ENCODE measurements at regions not wholly inside any gene's neighbourhood (a gene's known extent, or its start where the extent isn't known, plus 50 kb on each side); places are given as distances from the start of the nearest gene placed in this dataset.

GRCh38 chr3:28172748-28173147, 68.7 kb upstream of the CMC1 start:
- TF ChIP-seq CTCF (IDR thresholded peaks at IDR 0.05) = no peak
- Mint-ChIP-seq H3K36me3 (ENCODE audit: low read depth) (no peaks in the 10 kb centered on the region), H3K4me1 (ENCODE audit: low read depth) (no peaks in the 10 kb centered on the region), H3K27me3 (ENCODE audit: low read depth) (peaks cover 7% of the 10 kb centered on the region), H3K4me3 (ENCODE audit: unreplicated experiment) (no peak overlapping the region), H3K27ac (ENCODE audit: unreplicated experiment) (no peak overlapping the region), H3K9me3 (ENCODE audit: low read depth) (no peaks in the 10 kb centered on the region)
- no peak for DNase-seq (ENCODE audit: low spot score)

GRCh38 chr3:28173836-28174235, 67.6 kb upstream of the CMC1 start:
- DNase-seq (ENCODE audit: low spot score) = no peak
- TF ChIP-seq CTCF (IDR thresholded peaks at IDR 0.05) = no peak
- Mint-ChIP-seq H3K9me3 (ENCODE audit: low read depth) (no peaks in the 10 kb centered on the region), H3K36me3 (ENCODE audit: low read depth) (no peaks in the 10 kb centered on the region), H3K4me3 (ENCODE audit: unreplicated experiment) (no peak overlapping the region), H3K27me3 (ENCODE audit: low read depth) (peaks cover 9% of the 10 kb centered on the region), H3K4me1 (ENCODE audit: low read depth) (no peaks in the 10 kb centered on the region), H3K27ac (ENCODE audit: unreplicated experiment) (no peak overlapping the region)

DNA sequence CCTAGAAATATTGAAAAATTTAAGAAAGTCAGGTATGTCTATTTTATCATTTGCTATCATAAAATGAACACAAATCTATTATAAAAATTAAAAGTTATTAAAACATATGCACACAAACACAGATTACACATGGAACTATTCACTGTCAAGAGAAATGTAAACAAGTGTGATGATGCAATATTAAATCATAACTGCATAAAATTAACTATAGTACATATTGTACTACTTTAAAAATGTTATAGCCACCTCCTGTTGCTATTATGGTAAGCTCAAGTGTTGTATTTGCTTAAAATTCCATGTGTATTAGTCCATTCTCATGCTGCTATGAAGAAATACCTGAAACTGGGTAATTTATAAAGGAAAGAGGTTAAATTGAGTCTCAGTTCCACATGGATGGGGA, 54.7 kb upstream of the CMC1 start:
- H3K4me1 Mint-ChIP-seq (ENCODE audit: low read depth) = no peaks in the 10 kb centered on the region
- no peaks in the 10 kb centered on the region for H3K36me3 Mint-ChIP-seq (ENCODE audit: low read depth)
- H3K27ac Mint-ChIP-seq (ENCODE audit: unreplicated experiment) = no peak overlapping the region
- H3K4me3 Mint-ChIP-seq (ENCODE audit: unreplicated experiment) = no peak overlapping the region
- peaks cover 6% of the 10 kb centered on the region for H3K9me3 Mint-ChIP-seq (ENCODE audit: low read depth)
- no peak for DNase-seq (ENCODE audit: low spot score)
- H3K27me3 Mint-ChIP-seq (ENCODE audit: low read depth) = peaks cover 16% of the 10 kb centered on the region
- no peak for TF ChIP-seq CTCF (IDR thresholded peaks at IDR 0.05)

DNA sequence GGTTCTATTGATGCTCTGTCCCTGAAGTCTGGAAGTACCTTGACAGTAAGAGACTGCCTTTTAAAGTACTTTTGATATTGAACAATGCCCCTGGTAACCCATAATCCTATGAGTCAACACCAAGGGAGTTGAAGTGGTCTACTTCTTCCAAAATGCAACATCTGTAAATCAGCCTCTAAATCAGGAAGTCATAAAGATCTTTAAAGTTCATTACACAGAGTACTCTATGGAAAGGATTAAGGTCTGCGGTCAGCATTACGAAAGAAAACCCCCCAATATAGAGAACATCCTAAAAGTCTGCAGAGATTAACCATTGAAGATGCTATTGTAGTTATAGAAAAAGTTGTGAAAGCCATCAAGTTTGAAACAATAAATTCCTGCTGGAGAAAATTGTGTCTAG, 52.7 kb upstream of the CMC1 start:
- H3K4me1 Mint-ChIP-seq (ENCODE audit: low read depth) = no peaks in the 10 kb centered on the region
- no peaks in the 10 kb centered on the region for H3K9me3 Mint-ChIP-seq (ENCODE audit: low read depth)
- no peak overlapping the region for H3K27ac Mint-ChIP-seq (ENCODE audit: unreplicated experiment)
- peaks cover 10% of the 10 kb centered on the region for H3K27me3 Mint-ChIP-seq (ENCODE audit: low read depth)
- no peak for DNase-seq (ENCODE audit: low spot score)
- H3K36me3 Mint-ChIP-seq (ENCODE audit: low read depth) = no peaks in the 10 kb centered on the region
- no peak for TF ChIP-seq CTCF (IDR thresholded peaks at IDR 0.05)
- H3K4me3 Mint-ChIP-seq (ENCODE audit: unreplicated experiment) = no peak overlapping the region

DNA sequence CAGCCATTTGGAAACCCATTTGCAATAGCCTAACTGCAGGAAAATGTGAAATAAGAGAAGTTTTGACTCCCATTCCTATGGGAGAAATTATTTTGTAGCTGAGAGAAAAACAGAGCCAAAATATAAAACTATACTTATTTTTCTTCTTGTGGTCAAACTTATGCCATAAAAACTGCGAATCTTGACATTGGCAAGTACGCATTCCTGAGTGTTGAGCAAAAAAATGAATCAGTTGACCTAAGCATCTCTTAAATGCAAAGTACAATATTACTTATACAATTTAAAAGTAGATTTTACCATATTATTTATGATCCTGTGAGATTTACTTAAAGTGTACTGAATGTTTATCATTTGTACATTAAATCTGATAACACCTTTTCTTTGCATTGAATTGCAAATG, 50.1 kb upstream of the CMC1 start:
- Mint-ChIP-seq H3K4me1 (ENCODE audit: low read depth) (no peaks in the 10 kb centered on the region), H3K4me3 (ENCODE audit: unreplicated experiment) (no peak overlapping the region), H3K9me3 (ENCODE audit: low read depth) (no peaks in the 10 kb centered on the region), H3K27me3 (ENCODE audit: low read depth) (peaks cover 10% of the 10 kb centered on the region), H3K36me3 (ENCODE audit: low read depth) (no peaks in the 10 kb centered on the region), H3K27ac (ENCODE audit: unreplicated experiment) (no peak overlapping the region)
- TF ChIP-seq CTCF (IDR thresholded peaks at IDR 0.05) = no peak
- no peak for DNase-seq (ENCODE audit: low spot score)
